Stimulated activated CD4-positive, alpha-beta T cell treated with anti-CD3 and anti-CD28 coated beads, Interleukin-1b, Interleukin-23, amount 100 ng/mL, for 48 hours (primary cell): ENCODE measurements at regions not wholly inside any gene's neighbourhood (a gene's known extent, or its start where the extent isn't known, plus 50 kb on each side); places are given as distances from the start of the nearest gene placed in this dataset.

Source experiments
- DNase-seq: peaks from one replicate; pipeline ENCODE4 v3.0.0-alpha.2; 2020

DNA sequence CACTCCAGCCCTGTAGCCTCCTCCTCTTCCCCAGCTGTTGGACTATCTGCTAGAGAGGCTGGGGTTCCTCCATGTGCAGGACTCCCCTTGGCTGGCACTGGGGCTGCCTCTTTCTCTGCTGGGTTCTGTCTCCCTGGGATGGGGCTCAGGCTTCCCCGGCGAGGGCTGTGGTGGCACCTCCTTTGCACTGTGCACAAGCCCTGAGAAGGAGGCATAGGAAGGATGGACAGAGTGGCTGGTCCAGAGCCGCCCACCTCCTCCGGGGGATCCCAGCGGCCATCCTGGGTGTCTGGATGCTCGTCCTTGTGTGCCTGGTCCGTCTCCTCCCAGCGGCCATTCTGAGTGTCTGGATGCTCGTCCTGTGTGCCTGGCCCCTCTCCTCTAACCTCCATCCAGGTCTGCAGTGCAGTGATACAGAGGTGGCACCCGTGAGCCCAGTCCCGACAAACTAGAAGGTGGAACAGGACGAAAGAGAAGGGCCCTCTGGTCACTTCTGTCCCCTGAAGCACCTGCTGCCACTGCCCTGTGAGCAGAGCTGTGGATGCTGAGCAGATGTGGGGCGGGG is 633.7 kb downstream of the BRD1 start:
- no peak for DNase-seq

DNA sequence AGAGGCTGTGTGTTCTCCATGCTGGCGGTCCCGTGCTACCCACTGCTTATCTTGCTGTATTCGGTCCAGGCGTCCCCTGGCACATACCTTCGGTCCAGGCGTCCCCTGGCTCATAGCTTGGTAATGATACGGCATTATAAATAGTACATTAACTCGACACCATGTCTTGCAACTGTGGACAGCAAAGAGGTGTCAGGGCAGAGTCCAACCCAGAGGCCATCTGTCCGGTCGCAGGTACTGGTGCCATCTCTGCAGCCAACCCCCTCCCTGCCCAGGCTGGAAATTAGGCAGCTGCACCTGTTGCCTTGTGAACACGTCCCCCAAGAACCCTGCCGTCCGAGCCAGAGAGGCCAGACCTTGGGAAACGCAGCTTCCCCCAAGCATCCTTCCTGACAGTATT is 634.3 kb downstream of the BRD1 start:
- DNase-seq, result no peak

DNA sequence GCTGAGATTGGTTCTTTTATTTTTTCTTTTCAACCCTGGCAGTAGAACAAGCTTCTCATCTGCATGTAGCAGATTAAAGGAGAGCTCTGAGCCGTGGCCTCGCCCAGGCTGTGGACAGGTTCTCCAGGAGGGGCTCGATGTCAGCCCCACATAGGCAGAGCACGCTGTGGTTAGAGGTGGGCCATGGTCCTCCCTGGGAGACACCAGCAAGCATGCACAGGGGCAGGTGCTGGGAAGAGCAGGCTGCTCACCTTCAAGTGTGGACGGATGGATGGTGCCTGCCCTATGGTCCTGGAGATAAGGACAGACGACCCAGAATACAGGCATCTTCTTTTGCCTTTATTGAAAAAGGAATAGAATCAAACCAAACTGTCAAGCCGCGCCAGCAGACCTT is 634.8 kb downstream of the BRD1 start:
- DNase-seq, result no peak

DNA sequence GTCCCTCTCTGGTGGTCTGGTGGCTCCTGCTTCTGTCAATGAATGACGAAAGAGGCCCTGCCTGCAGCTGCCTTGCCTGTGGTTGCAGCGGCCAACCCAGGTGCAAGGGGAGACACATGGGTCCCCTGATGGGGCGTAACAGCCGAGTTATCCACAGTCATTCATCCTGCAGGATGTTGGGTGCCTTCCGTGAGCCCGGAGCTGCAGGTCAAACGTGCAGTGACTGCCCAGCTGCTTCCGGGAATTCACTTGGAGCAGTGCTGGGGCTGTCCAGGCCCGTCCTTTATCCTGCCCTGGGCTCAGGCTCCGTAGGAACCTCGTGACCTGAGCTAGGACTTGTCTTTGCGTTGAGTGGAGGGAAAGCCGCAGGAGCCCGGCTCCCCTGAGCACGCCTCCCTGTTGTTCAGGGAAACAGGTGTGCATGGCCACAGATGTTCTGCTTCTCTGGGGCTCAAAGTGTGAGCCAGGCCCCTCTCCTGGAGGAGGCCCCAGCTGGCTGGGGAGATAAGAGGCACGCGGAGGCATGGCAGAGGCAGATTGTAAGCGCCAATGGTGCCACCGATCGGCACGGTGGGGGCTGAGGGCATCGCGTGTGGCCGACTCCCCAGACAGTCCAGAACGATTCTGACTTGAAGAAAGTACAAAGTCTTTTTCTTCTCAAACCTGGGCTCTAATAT is 635.4 kb downstream of the BRD1 start:
- DNase-seq, result no peak

DNA sequence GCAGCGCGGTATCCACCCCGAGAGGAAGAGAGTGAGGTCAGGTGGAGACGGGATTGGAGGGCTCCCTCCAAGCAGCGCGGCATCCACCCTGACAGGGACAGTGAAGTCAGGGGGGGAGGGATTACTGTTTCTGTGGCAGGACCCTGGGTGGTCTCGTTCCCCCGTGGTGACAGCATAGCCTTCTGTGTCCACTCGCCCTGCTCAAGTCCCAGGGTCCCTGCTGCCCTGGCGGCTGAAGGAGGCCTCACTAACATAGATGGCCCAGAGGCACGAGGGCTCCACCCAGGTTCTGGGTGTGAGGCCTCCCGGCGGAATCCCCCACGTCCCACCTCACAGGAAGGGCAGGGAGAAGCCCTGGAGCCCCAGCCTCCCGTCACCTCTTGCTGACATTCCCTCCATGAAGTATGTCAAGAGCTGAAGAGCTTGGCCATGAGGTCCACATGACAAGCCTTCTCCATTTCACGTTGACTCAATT is 636.1 kb downstream of the BRD1 start:
- no peak for DNase-seq

DNA sequence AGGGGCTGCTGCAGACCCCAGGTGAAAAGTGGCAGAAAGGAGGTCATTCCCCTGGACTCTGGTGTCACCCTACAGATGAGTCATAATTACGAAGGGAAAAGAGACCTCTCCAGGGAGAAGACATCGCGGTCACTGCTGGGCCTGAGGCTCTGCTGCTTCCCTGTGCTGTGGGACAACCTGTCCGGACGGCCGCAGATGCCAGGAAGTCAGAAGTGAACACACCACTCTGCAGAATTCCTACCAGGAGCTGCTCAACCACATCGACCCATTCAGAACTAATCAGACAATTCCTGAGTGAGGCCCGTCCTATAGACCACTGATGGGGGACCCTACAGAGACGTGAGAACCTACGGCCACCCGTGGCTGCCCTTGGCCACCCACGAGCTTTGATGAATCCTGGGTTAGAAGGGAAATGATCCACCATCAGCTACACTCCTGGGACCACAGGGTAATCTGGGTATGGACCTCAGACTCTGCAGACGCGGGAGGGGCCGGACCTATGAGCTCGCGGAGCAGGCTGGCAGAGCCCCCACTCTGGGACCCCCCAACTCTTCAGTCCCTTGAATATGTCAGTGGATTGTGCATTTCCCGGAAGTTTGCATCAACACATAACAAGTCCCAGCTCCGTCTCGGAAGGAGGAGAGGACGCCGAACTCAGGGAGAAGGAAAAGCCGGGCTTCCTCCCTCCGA is 636.7 kb downstream of the BRD1 start:
- no peak for DNase-seq

DNA sequence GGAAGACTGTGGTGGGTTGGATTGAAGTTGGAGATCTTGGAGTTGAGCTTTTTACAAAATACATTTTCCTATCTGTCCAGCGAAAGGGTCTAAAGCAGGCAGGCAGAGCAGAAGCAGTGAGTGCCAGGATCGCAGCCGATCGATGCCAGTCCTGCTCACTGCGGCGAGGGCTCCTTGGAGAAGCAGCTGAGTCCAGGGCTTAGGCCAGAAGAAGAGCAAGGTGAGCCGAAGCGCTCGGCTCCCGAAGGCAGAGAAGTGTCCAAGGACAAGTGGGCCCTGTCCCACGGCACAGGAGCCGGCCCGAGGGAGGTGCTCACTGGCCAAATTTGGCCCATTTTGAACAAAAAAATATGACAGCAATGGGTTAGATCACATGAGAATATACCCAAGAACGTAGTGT is 637.8 kb downstream of the BRD1 start:
- no peak for DNase-seq

DNA sequence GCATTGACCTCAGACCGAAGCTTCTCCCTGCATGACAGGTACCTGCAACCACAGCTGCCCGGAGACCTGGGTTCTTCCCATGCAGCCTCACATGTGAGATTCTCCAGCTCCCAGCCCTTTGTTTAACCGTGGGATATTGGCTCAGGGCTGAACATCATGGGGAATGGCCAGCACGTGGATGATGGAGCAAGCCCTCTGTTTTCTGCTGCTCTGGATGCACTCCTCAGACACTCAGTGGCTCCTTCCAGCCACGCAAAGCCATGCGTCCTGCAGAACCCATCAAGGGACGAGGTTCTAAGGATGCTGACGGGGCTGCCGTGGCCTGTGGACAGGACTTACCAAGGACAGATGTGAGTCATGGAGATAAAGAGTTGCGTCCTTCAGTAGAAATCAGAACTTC is 639.1 kb downstream of the BRD1 start:
- DNase-seq, result no peak

DNA sequence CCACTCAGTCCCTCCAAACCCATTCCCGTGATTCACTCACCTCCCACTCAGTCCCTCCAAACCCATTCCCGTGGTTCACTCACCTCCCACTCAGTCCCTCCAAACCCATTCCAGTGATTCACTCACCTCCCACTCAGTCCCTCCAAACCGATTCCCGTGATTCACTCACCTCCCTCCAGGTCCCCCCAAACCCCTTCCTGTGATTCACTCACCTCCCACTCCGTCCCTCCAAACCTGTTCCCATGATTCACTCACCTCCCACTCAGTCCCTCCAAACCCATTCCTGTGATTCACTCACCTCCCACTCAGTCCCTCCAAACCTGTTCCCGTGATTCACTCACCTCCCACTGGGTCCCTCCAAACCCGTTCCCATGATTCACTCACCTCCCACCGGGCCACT is 639.6 kb downstream of the BRD1 start:
- DNase-seq, result no peak

DNA sequence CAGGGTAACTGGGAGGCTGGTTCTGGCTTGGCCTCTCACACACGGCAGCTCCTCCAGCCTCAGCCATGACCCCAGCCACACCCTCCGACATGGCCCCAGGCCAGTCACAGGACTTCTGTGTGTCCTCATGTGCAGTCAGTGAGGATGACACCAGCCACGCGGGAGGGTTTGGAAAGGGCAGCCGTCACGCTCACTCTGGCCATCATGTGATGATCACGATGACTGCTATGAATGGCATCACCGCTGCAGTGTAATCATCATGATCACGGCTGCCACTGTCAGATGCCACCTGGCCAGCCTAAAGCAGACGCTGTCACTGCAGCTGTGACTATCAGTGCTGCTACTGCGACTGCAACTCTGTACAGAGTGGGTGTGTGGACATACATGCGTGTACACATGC is 640.9 kb downstream of the BRD1 start:
- no peak for DNase-seq

DNA sequence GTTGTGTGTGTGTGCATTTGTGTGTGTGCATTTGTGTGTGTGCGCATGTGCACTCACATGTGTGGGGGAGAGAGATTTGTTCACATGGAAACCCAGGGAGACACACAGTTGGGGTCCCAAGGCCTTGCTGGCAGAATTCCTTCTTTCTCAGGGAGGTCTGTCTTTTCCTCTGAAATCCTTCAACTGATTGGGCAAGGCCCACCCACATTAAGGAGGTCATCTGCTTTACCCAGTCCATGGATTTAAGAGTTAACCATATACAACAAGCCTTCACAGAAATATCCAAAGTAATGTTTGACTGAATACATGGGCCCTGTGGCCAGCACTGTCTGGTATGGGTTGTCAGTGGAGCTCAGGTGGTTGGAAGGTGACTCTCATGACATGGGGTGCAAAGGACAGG is 641.4 kb downstream of the BRD1 start:
- DNase-seq, result no peak

DNA sequence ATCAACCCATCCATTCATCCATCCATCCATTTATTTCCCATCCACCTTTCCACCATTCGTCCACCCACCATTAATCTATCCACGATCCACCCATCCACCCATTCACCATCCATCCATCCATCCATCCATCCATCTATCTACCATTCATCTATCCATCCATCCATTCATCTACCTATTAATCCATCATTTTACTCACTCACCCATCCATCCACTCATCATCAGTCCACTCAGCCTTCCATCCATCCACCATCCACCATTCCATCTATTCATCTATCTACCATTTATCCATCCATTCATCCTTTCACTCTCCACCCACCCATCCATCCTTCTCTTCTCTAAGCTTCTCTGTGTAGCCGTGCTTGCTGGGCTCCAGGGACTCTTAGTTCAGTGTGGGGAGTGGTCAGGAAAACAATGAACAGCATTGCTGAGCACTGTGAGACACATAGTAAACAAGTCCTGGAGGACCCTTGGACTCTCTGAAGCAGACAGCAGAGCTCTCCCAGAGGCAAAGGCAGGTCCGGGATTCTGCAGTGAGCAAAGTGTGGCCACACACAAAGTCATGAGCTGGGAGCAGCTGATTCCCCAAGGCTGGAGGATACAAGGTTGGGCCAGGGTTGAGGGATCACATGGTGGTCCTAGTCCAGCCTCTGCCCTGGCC is 642.2 kb downstream of the BRD1 start:
- DNase-seq, result no peak

DNA sequence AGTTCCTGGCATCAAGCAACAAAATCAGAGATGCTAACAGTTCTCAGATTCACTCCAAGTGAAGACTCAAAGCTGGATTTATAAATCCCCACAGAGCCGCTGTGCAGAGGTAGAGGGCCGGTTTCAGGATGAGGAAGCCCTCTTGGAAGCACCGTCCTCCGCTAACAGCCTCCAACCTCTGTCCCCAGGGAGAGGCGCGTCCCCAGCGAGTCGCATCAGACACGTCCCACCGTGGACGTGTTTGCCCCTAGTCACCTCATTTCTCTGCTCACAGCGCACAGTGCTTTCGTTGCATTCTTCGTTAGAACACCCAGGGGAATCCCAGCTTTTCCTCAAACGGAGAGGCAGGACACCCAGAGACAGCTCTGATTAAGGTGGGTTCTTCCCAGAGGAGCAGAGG is 642.9 kb downstream of the BRD1 start:
- no peak for DNase-seq

DNA sequence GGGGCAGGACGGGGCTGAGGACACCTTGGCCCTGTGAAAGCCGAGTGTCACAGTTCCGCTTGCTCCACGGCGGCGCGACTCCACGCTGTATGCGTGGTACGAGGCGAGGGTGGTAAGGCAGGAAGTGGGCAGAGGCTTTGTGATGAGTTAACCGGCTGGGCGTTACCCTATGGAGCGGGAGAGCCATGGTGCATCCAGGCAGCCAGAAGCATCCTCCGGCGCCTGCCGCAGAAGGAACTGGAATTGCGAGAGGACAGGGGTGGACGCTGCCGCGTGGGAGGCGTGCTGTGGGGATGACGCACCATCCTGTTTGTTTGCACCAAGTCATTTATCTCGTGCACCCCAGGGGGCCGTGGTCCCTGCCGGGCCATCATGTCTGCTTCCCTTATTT is 643.9 kb downstream of the BRD1 start:
- no peak for DNase-seq

DNA sequence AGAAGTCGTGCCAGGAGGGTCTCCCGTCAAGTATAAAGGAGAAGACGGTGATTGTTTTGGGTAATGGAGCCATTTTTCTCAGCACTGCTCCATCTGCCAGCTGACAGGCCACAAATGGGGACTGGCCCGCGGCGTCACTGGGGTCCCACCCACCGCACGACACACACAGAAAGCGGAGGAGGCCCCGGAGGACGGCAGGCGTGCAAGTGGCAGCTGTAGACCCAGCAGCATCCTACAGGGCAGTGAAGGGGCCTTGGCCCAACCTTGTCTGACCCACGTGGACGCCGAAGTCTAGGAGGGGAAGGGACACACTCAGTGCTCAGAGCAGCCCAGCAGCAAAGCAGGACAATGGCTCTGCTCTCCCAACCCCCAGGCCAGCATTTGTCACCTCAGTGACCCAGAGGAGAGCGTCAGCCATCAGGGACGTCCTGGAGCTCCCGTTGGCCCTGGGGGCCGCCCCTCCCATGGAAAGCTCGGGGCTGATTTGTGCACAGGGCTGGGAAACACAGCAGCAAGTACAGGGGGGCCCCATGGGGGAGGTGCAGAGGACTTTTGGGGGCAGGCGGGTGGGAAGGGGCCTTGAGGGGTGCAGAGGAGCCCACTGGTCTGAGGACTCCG is 644.4 kb downstream of the BRD1 start:
- DNase-seq, result no peak

DNA sequence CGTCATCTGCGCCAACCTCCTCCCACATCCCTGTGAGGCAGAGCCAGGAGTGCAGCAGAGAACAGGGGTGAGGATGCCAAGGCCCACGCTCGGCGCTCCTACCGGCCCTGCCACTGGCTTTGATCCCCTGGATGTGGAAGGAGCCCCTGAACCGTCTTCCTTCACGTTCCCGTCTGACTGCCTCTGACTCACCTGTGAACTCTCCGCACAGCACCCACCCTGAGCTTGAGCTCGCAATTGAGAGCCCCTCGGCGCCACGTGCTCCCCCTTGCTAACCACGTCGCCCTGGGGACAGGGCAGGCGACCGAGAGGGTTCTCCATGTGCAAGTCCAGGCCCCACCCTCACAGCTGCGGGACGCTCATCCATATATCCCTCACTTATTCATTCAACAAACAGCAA is 645.3 kb downstream of the BRD1 start:
- no peak for DNase-seq

DNA sequence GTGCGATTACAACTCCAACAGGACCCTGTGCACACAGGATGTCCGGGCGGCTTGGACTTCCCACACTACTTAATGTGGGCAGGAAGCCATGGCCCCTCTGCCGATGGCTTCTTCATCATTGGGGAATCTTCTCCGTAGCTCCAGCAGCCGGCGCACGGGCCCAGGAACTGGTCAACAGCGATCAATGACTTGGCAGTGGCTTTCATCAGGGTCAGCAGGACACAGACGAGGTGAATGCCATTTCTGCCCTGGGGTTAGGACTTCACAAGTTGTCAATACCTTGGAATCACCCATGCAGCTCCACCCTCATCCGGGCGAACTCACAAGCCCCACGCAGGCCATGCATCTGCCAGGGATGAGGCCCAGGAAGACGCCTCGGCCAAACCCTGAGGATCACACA is 645.7 kb downstream of the BRD1 start:
- no peak for DNase-seq

DNA sequence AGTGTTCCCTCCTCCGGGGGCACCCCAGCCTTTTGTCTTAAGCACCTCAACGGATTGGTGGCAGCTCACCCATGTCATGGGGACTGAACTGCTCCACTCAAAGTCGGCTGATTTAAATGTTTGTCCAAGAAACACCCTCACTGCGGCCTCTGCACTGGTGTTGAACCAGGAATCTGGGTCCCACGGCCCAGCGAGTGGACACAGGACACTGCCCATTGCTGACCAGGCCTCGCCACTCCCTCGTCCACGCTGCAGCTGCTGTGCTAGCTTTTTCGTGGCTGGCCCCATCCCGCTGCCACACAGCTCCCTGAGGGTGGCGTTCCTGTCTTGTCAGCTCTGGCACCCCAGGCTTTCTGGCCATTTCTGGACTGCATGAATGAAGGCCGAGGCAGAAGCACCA is 646.2 kb downstream of the BRD1 start:
- no peak for DNase-seq

DNA sequence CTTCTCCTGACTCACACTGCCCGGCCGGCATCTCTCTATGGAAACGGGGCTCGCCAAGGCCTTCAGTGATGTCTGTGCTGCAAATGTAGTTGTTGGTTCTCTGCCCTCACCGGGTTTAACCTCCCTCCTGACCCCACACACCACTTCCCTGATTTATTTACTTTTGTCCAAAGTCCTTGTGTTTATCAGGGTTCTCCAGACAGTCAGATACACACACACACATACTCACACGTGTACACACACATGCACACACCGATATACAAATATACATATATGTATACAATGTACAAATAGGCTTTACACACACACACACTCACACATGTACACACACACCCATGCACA is 647.0 kb downstream of the BRD1 start:
- DNase-seq, result no peak

DNA sequence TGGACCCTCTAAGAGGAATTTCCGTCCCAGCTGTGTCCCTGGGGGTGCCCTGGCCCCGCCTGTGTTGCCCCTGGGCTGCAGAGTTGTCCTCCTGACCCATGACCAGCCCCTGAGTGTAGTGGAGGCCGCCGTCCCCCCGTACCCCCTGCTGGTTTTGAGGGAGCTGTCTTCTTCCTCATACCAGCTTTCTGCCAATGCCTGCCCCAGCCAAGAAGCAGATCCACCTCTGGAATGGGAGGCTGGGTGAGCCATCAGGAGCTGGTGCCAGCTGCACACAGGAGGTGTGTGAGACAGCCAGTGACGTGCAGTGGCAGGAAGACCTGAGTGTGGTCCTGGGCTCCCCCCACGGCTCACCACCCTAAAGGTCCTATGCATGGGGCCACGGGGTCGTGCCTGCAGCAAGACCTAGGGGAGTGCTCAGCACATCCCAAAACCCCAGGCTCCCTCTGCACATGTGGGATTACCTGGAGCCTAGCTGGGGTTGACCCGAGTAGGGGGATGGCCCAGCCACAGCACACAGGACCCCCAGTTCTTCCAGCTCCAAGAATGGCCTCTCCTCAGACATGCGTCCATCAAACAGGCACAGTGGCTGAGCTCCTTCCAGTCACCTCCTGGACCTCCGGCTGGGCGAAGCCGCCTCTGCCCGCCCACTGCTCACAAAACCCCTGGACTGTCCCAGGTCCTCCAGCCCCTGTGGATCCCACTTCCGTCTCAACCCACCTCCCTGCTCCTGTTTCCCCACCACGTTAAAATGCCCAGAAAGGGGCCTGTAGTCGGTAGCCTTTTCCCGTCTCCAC is 647.6 kb downstream of the BRD1 start:
- no peak for DNase-seq

DNA sequence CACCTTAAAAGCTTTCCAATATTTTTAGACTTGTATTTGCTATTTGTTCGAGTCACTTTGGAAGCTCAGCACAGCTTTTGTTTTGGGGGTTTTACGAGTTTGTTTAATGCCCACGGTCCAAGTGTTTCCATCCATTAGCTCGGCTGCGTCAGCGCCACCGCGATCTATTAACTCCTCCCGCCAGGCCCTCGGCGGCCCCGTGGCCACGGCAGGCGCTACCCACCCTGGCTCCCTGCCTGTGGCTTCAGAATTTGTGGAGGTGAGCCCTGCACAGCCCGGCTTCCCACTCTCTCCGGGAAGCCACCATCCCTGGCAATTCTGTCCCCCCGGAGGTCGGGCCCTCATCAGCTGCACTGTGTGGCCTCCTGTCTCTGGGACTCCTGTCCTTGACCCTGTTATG is 648.5 kb downstream of the BRD1 start:
- no peak for DNase-seq

DNA sequence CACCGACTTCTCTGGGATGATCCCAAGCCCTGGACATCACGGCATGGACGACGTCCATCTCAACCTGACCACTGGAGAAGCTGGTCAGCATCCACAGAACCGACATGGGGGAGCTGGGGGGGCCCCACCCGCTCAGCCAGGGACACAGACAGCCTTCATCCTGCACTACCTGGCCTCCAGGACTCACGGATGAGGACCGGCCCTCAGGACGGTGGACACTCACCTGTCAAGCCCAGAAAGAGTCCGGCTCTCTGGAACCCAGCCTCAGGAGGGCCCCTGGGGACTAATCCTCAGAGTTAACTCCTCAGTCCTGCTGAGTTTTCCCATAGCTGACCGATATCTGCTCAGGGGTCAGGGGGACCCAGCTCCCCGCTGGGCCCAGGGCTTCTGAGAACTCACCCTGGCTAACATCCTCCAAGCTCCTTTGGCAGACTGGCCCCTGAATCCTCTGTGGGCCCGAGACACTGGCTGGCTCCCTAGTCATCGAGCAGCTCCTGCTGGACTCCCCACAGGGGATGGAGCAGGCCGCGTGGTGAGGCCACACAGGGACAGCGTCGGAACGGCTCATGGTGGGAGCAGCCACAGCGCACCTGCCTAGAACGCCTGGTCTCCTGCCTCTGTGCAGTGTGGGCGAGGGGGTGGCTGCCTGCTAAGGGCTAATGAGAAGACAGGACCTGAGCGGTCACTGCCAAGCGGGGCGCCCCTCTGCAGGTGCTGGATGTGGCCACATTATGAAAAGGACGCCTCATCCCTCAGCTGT is 649.2 kb downstream of the BRD1 start:
- DNase-seq, result no peak
